ENCODE measurements at regions not wholly inside any gene's neighbourhood (a gene's known extent, or its start where the extent isn't known, plus 50 kb on each side); places are given as distances from the start of the nearest gene placed in this dataset.

- TF ChIP-seq HBP1 (CRISPR knock-in tag; IDR thresholded peaks at IDR 0.05; ENCODE audit: low read depth) (no peak), HNRNPL (IDR thresholded peaks at IDR 0.05; ENCODE audit: low read depth, low read length) (no peak), MTF1 (CRISPR knock-in tag; IDR thresholded peaks at IDR 0.05) (no peak), HNRNPK (IDR thresholded peaks at IDR 0.05; ENCODE audit: low read depth, low read length, poor library complexity, severe bottlenecking) (no peak), THYN1 (CRISPR knock-in tag; IDR thresholded peaks at IDR 0.05; ENCODE audit: borderline replicate concordance, low read depth) (no peak), CEBPG (CRISPR knock-in tag; IDR thresholded peaks at IDR 0.05) (no peak), HMGXB4 (CRISPR knock-in tag; IDR thresholded peaks at IDR 0.05; ENCODE audit: borderline replicate concordance in 1 of 2, low read depth in 1 of 2) (no peak), ZNF18 (CRISPR knock-in tag; IDR thresholded peaks at IDR 0.05; ENCODE audit: insufficient replicate concordance) (no peak), ZBTB34 (CRISPR knock-in tag; IDR thresholded peaks at IDR 0.05) (no peak), CREM (IDR thresholded peaks at IDR 0.05) (no peak), CREM (CRISPR knock-in tag; IDR thresholded peaks at IDR 0.05) (no peak)
- TF ChIP-seq, protein P1, sequence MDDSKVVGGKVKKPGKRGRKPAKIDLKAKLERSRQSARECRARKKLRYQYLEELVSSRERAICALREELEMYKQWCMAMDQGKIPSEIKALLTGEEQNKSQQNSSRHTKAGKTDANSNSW (CRISPR knock-in tag; IDR thresholded peaks at IDR 0.05; ENCODE audit: borderline replicate concordance), result no peak
These were observed 460.5 kb downstream of the CENPC start (continued) for GRCh38 chr4:67084783-67085182.

Measured in HepG2 (cell line).